Tibial nerve (tissue), 4 donors: ENCODE measurements at regions not wholly inside any gene's neighbourhood (a gene's known extent, or its start where the extent isn't known, plus 50 kb on each side); places are given as distances from the start of the nearest gene placed in this dataset.

Source experiments
- DNase-seq, 2 donors: peaks; one replicate each; pipeline ENCODE4 v3.0.0-alpha.2; 2019; ENCODE audit warnings: low spot score in 2 of 2
- H3K27ac ChIP-seq, 4 donors: fragments of 200-600 bp; sonication (generic) in 3 of 4; one replicate each; pipeline ENCODE4 v1.5.1; 2017 to 2019; ENCODE audit warnings: mild to moderate bottlenecking in 1 of 4
- H3K27me3 ChIP-seq, 2 donors: fragments of 200-600 bp; sonication (generic) in 1 of 2; one replicate each; pipeline versions ENCODE4 v1.5.1 to v1.6.0; 2017 to 2019
- H3K36me3 ChIP-seq, 3 donors: fragments of 200-600 bp; sonication (generic); one replicate each; pipeline ENCODE4 v1.5.1; 2018 to 2019
- H3K4me1 ChIP-seq, 4 donors: fragments of 200-600 bp; sonication (generic) in 3 of 4; one replicate each; pipeline ENCODE4 v1.5.1; 2017 to 2019
- H3K4me3 ChIP-seq, 4 donors: fragments of 200-600 bp; sonication (generic) in 3 of 4; one replicate each; pipeline ENCODE4 v1.5.1; 2017 to 2019; ENCODE audit warnings: mild to moderate bottlenecking in 1 of 4, moderate library complexity in 1 of 4
- H3K9me3 ChIP-seq, 4 donors: fragments of 200-600 bp; sonication (generic) in 3 of 4; one replicate each; pipeline ENCODE4 v1.5.1; 2017 to 2019
- EP300 ChIP-seq, 2 donors: sonication (generic); formaldehyde crosslinking; IDR thresholded peaks; one replicate each; pipeline ENCODE4 v1.6.1; 2017; ENCODE audit warnings: antibody characterized with exemption in 2 of 2, mild to moderate bottlenecking in 1 of 2
- POLR2A ChIP-seq, 2 donors: fragments of 450-650 bp; IDR thresholded peaks; one replicate each; pipeline ENCODE4 v1.6.1; 2017; ENCODE audit warnings: antibody characterized with exemption in 2 of 2, mild to moderate bottlenecking in 2 of 2, moderate library complexity in 2 of 2
- WGBS, 2 donors: methylation state at CpG; one replicate each; pipeline ENCODE4 v1.1.5; 2018; 5-methylcytosine and 5-hydroxymethylcytosine counted together
- TF ChIP-seq, protein P1 (sequence below), 5 experiments: fragments of 200-600 bp in 3 of 5; fragments of 450-650 bp in 2 of 5; sonication (generic) in 3 of 5; IDR thresholded peaks; one replicate each; pipeline ENCODE4 v1.5.1; 2016 to 2019; ENCODE audit warnings: antibody characterized with exemption in 5 of 5, mild to moderate bottlenecking in 3 of 5, moderate library complexity in 2 of 5

DNA sequence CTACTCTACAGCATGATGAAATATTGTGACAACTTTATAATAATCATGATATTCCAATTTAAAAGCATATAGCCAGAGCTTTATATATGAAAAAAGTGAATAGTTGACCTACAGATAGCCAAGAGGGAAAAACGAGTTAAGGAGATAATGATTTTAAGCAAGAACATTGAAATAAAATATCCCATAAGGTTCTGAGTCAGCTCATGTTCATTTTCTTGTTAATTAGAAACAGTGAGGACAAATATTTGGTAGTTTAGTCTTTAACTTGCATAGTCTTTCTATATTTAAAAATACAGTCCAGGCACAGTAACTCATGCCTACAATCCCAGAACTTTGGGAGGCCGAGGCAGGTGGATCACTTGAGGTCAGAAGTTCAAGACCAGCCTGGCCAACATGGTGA, 55.8 kb upstream of the CDH6 start:
- TF ChIP-seq, protein P1, sequence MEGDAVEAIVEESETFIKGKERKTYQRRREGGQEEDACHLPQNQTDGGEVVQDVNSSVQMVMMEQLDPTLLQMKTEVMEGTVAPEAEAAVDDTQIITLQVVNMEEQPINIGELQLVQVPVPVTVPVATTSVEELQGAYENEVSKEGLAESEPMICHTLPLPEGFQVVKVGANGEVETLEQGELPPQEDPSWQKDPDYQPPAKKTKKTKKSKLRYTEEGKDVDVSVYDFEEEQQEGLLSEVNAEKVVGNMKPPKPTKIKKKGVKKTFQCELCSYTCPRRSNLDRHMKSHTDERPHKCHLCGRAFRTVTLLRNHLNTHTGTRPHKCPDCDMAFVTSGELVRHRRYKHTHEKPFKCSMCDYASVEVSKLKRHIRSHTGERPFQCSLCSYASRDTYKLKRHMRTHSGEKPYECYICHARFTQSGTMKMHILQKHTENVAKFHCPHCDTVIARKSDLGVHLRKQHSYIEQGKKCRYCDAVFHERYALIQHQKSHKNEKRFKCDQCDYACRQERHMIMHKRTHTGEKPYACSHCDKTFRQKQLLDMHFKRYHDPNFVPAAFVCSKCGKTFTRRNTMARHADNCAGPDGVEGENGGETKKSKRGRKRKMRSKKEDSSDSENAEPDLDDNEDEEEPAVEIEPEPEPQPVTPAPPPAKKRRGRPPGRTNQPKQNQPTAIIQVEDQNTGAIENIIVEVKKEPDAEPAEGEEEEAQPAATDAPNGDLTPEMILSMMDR (IDR thresholded peaks at IDR 0.05): no peak
- no peak for TF ChIP-seq EP300 (IDR thresholded peaks at IDR 0.05)
- no peak for TF ChIP-seq POLR2A (IDR thresholded peaks at IDR 0.05)

DNA sequence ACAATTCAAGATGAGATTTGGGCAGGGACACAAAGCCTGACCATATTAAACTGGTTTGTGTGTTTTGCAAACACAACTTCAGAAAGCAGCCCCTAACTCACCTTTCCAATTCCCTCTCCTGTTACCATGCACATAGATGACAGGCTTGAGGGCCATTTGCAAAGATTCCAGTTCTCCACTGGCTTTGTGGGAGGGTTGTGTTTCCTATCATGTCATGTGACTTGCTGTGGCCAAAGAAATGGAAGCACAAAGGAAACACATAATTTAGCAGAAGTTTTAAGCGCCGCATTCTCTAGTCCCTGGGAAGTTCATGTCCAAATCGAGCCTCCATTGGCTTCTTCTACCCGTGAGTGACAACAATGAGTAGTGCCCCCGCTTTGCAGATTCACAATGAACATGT, 57.9 kb upstream of the CDH6 start:
- Histone ChIP-seq H3K36me3 (no peaks in the 10 kb centered on the region), H3K4me3 (no peak overlapping the region), H3K27me3 (no peaks in the 10 kb centered on the region), H3K4me1 (no peaks in the 10 kb centered on the region), H3K9me3 (no peaks in the 10 kb centered on the region), H3K27ac (no peak overlapping the region)
- TF ChIP-seq POLR2A (IDR thresholded peaks at IDR 0.05) (no peak), EP300 (IDR thresholded peaks at IDR 0.05) (no peak)
- TF ChIP-seq, protein P1 (IDR thresholded peaks at IDR 0.05): no peak
- 91 to 96% methylated on average over 5 of the region's 5 CpGs for whole genome bisulfite sequencing, 2 donors
- no peak for DNase-seq

More for the DNA sequence above, 55.8 kb upstream of the CDH6 start:
- H3K27ac ChIP-seq: no peak overlapping the region
- no peaks in the 10 kb centered on the region for H3K4me1 ChIP-seq
- 77 to 88% methylated on average over 2 of the region's 2 CpGs for WGBS, 2 donors
- H3K27me3 ChIP-seq: no peaks in the 10 kb centered on the region
- H3K9me3 ChIP-seq: no peaks in the 10 kb centered on the region
- no peak for DNase-seq
- no peak overlapping the region for H3K4me3 ChIP-seq
- H3K36me3 ChIP-seq: no peaks in the 10 kb centered on the region

DNA sequence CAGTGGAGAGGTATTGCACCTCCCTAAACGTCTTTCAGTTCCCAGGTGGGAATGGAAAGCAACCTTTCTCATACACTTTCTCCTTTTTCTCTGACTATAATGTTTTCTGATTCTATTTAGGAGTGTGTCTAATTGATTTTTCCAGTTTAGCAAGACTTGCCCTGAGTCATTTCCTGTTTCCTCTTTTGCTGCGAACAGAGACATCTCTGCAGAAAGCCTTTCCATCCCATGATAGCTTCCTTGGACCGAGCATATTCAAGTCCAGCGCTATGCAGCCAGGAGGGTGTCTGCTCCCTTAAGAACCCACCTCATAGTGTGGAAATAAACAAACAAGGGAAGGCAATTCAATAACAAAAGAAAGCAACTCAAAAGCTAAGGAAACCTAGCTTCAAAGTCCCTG, 60.0 kb upstream of the CDH6 start:
- TF ChIP-seq POLR2A (IDR thresholded peaks at IDR 0.05) (no peak), EP300 (IDR thresholded peaks at IDR 0.05) (no peak)
- TF ChIP-seq, protein P1 (IDR thresholded peaks at IDR 0.05): no peak

DNA sequence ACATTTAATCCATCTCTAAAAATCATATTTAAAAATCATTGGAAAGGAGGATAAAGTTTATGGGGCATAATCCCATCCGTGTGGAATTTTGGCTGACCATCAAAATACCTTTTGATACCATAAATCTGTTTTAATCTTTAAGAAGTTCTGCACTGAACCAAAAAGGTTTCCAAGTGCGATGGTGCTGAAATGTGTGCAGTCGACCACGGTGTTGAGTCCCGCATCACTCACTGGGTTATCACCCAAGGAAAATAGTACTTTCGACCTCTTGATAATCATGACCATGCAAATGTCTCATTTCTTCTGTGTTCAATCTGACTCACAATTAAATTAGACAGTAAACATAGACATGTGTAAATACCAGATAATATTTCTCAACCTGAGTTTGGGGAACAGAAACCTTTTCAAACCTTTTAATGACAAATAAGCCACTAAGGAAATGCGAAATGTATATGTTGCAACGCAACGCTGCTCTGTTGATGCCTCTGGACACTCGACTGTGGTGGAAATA, 62.0 kb upstream of the CDH6 start:
- Histone ChIP-seq H3K4me3 (no peak overlapping the region), H3K9me3 (no peaks in the 10 kb centered on the region), H3K27me3 (no peaks in the 10 kb centered on the region), H3K36me3 (no peaks in the 10 kb centered on the region), H3K27ac (no peak overlapping the region), H3K4me1 (no peaks in the 10 kb centered on the region)
- DNase-seq: no peak
- 74 to 86% methylated on average over 10 of the region's 10 CpGs for WGBS, 2 donors
- no peak for TF ChIP-seq POLR2A (IDR thresholded peaks at IDR 0.05)
- no peak for TF ChIP-seq EP300 (IDR thresholded peaks at IDR 0.05)
- TF ChIP-seq, protein P1 (IDR thresholded peaks at IDR 0.05): no peak

More for the DNA sequence above, 60.0 kb upstream of the CDH6 start:
- DNase-seq: no peak
- WGBS, 2 donors: 35 to 37% methylated on average over 4 of the region's 4 CpGs
- H3K4me3 ChIP-seq: no peak overlapping the region
- H3K27ac ChIP-seq: no peak overlapping the region
- H3K4me1 ChIP-seq: no peaks in the 10 kb centered on the region
- H3K36me3 ChIP-seq: no peaks in the 10 kb centered on the region
- H3K27me3 ChIP-seq: no peaks in the 10 kb centered on the region
- no peaks in the 10 kb centered on the region for H3K9me3 ChIP-seq

DNA sequence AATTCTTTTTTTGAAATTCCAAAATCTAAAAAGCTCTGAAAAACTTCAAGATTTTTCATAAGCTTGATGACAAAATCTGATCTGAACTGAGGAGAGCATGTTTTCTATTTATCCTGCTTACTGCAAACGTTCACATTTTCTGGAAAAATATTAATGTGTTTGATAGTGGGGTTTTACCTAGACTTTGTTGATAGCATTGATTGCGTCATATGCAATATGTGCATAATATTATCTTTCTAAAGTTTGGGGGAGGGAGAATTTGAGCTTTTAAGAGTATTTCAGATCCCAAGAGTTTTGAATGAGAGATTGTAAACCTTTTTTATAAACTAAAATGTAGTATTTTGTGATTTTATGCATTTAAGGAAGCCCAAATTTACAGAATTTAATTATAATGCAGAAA, 62.8 kb upstream of the CDH6 start:
- Histone ChIP-seq H3K4me3 (no peak overlapping the region), H3K4me1 (no peaks in the 10 kb centered on the region), H3K9me3 (no peaks in the 10 kb centered on the region), H3K27ac (no peak overlapping the region), H3K27me3 (no peaks in the 10 kb centered on the region), H3K36me3 (no peaks in the 10 kb centered on the region)
- 74 to 78% methylated on average over 2 of the region's 2 CpGs for WGBS, 2 donors
- TF ChIP-seq EP300 (IDR thresholded peaks at IDR 0.05): no peak
- TF ChIP-seq POLR2A (IDR thresholded peaks at IDR 0.05): no peak
- TF ChIP-seq, protein P1 (IDR thresholded peaks at IDR 0.05): no peak
- no peak for DNase-seq
